MV-4-11 (cell line): ENCODE measurements at regions not wholly inside any gene's neighbourhood (a gene's known extent, or its start where the extent isn't known, plus 50 kb on each side); places are given as distances from the start of the nearest gene placed in this dataset.
"Not testable (repeated sequence)": the region's sequence is repeated elsewhere in the genome, so short reads cannot be mapped to it uniquely, and the experiment has no call there.

Experiments used
- DNase-seq: peaks from one replicate; lab custom pipeline; 2025; lab: John Stamatoyannopoulos, UW

DNA sequence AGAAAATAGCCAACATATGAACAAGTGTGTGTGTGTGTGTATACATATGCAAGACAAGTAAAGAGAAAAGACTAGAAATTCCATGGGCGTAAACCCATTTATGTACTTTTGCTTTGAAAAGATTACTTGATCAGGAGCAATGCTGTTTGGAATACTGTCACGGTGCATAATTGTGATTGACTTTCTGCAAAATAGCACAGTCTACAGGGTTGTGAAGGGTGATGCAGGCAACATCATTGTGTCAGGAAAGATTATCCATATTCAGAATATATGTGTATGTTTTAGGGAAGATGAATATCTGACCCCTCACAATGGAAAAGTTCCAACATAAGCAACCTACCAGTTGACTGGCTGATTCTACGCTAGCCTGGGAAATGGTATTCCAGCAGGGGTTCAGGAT, 307.7 kb downstream of the JRKL start:
- no peak for DNase-seq

GRCh38 chr11:96704847-96705246, 315.0 kb downstream of the JRKL start:
- DNase-seq = no peak

- no peak for DNase-seq
Observed at GRCh38 chr11:96706761-96707160, 316.9 kb downstream of the JRKL start.

DNA sequence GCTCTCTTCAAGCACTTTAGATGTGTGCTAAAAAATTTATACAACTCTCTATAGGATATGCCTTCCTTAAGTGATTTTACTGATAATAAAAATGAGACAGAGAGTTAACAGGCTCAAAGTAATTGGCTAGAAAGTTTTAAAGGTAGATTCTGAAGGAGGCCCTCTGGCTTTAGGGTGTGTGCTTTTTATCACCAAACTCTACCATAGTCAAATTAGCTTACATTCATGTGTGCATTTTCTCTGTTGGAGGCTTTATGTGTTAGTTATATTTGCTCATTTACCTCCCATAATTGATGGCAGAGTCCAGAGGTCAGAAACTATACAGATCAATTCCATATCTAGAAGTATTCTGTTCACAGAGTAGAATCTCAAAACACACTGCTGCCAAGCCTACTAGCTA, 317.5 kb downstream of the JRKL start:
- no peak for DNase-seq

GRCh38 chr11:96708219-96708878, 318.5 kb downstream of the JRKL start:
- DNase-seq = no peak

GRCh38 chr11:96713301-96713700, 323.5 kb downstream of the JRKL start:
- DNase-seq = no peak

GRCh38 chr11:96714689-96715088, 324.9 kb downstream of the JRKL start:
- no peak for DNase-seq

- no peak for DNase-seq
Observed at GRCh38 chr11:96715208-96715607, 325.4 kb downstream of the JRKL start.

DNA sequence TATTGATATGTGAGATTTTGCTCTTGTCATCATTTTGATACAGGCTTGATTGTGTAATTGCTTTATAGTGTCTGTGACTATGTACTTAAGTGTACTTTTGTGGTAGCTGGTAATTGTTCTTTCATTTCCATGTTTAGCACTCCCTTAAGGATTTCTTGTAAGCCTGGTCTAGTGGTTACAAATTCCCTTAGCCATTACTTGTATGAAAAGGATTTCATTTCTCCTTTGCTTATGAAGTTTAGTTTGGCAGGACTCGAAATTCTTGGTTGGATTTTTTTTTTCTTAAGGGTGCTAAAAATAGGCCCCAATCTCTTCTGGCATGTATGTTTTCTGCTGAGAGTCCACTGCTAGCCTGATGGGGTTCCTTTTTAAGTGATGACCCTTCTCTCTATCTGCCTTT, 346.8 kb downstream of the JRKL start:
- DNase-seq = no peak

DNA sequence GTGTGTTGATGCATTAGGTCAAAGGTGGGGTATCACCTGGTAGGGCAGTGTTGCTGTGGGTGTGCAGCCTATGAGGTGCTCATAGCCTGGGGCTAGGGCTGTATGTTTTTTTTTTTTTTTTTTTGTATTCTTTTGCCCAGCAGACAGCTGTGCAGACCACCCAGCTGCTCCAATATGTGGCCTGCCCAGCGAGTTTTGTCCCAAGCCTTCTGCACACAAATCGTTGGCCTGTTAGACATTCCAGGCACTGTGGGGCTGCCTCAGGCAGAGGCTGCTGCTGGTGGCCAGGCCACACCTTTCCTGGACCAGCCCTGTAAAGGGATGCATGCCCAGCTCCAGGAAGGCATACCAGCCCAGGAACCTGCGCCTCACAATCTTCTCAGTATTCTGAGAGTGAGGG, 348.5 kb downstream of the JRKL start:
- no peak for DNase-seq

- DNase-seq = no peak
Observed at GRCh38 chr11:96741068-96741467, 351.3 kb downstream of the JRKL start.

GRCh38 chr11:96744697-96745096, 354.9 kb downstream of the JRKL start:
- DNase-seq = no peak

- DNase-seq = no peak
Observed at GRCh38 chr11:96748639-96749370, 359.0 kb downstream of the JRKL start.

GRCh38 chr11:96751807-96752206, 362.0 kb downstream of the JRKL start:
- DNase-seq = not testable (repeated sequence)

GRCh38 chr11:96752221-96752620, 362.4 kb downstream of the JRKL start:
- DNase-seq = no peak

- no peak for DNase-seq
Observed at GRCh38 chr11:96753997-96754396, 364.2 kb downstream of the JRKL start.

GRCh38 chr11:96755209-96755608, 365.4 kb downstream of the JRKL start:
- no peak for DNase-seq

GRCh38 chr11:96755752-96756151, 365.9 kb downstream of the JRKL start:
- no peak for DNase-seq

DNA sequence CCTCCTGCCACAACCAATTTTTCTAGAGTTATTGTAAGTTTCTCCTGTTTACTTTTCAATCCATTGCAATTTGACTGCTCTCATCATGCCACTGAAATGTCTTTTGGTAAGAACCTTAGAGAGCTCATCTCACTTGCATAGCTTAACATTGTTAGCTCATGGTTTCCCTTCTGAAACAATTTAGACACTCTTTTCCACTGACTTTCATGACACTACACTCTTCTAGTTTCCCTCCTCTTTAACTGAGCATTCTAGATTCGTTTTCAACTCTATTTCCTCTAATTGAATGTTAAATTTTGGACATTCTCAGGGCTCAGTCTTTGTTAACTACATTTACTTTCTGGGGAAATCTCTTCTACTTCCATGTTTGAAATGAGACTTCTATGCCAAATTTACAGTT, 369.1 kb downstream of the JRKL start:
- DNase-seq = no peak

DNA sequence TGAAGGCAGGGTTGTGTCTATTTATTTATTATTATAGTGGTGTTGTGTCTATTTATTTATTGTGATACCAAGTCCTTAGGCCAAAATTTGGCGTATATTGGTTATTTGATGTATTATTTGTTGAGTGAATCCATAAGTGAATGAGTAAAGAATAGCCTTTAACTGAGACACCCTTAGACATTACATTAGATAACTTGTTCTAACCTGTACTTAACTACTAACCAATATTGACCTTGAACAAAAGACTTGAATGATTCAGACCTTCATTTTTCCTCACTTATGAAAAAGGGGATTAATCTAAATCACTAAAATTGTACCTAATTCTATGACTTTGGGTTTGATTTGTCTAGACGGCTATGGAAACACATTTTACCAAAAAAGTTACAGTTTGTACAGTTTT, 370.5 kb downstream of the JRKL start:
- DNase-seq = no peak

GRCh38 chr11:96760815-96761214, 371.0 kb downstream of the JRKL start:
- DNase-seq = no peak

- no peak for DNase-seq
Observed at GRCh38 chr11:96761451-96761850, 371.6 kb downstream of the JRKL start.

GRCh38 chr11:96763244-96763643, 373.4 kb downstream of the JRKL start:
- no peak for DNase-seq

- no peak for DNase-seq
Observed at GRCh38 chr11:96778272-96778671, 388.5 kb downstream of the JRKL start.
